Neural cell (in vitro differentiated cells): ENCODE measurements at regions not wholly inside any gene's neighbourhood (a gene's known extent, or its start where the extent isn't known, plus 50 kb on each side); places are given as distances from the start of the nearest gene placed in this dataset.

Source experiments
- CTCF ChIP-seq: fragments of 450-650 bp; IDR thresholded peaks from 2 replicates; pipeline ENCODE4 v1.5.1; 2014; ENCODE audit warnings: antibody characterized with exemption, mild to moderate bottlenecking, moderate library complexity; ENCODE audit not compliant: poor library complexity, severe bottlenecking
- EP300 ChIP-seq: fragments of 450-650 bp; conservative IDR thresholded peaks from 2 replicates; pipeline ENCODE4 v1.6.1; 2014; ENCODE audit warnings: antibody characterized with exemption, mild to moderate bottlenecking, moderate library complexity; ENCODE audit not compliant: poor library complexity, severe bottlenecking
- POLR2AphosphoS5 ChIP-seq: IDR thresholded peaks from 2 replicates; pipeline ENCODE4 v1.6.1; 2012
- REST ChIP-seq: IDR thresholded peaks from 2 replicates; pipeline ENCODE4 v1.6.1; 2012; ENCODE audit warnings: borderline replicate concordance

- TF ChIP-seq CTCF: no peak
- TF ChIP-seq POLR2AphosphoS5: no peak
- TF ChIP-seq EP300: no peak
- no peak for TF ChIP-seq REST
Observed at GRCh38 chr19:28027116-28027515, 1185.8 kb downstream of the UQCRFS1 start.
